COR-L47 (cell line): ENCODE measurements at regions not wholly inside any gene's neighbourhood (a gene's known extent, or its start where the extent isn't known, plus 50 kb on each side); places are given as distances from the start of the nearest gene placed in this dataset.
A peak's percentile ranks its signal among the peaks of the same experiment; 100 is the strongest.
"Not testable (repeated sequence)": the region's sequence is repeated elsewhere in the genome, so short reads cannot be mapped to it uniquely, and the experiment has no call there.

Source experiments
- DNase-seq: peaks from one replicate; lab custom pipeline; 2025; lab: John Stamatoyannopoulos, UW

DNA sequence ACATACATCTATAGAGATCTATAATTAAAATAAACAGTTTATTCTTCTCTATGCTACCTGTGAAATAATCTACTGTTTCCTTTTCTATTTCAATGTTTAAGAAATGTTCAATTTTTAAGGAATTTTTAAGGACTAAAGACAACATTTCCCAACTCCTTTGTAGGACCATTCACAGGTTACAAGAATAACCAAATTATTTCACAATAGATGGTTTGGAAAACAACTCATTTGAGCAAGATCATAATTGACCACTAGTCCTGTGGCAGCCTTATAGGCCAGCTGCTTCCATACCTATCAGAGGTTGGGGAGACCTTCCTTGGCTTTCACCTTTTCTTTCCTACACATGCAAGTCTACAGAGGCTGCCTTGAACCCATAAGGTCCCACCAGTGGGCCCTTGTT is 193.7 kb downstream of the TTC39B start:
- DNase-seq = no peak

- no peak for DNase-seq
Observed at GRCh38 chr9:15111071-15111470, 195.9 kb downstream of the TTC39B start.

DNA sequence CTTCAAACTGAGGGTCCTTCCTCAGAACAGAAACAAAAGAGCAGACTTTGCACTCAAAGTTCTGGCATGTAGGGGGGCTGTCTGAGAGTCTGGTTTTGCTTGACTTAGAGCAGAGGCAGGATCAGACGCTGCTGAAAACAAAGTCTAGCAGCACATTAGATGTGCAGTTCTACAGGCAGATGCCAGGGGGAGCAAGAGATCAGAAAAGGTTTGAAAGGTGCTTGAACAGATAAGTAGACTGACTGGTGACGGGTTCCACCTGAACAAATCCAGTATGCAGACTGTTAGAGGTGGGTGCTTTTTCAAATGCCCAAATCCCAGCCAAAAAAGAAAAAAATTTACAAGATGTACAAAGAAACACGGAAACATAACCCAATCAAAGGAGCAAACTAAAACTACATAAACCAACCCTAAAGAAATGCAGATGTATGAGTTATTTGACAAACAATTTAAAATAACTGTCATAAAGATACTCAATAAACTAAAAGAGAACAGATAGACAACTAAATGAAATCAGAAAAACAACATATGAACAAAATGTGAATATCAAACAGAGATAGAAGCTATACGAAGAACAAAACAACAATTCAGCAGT is 194.7 kb upstream of the FREM1 start:
- peak; percentile 33 for DNase-seq

DNA sequence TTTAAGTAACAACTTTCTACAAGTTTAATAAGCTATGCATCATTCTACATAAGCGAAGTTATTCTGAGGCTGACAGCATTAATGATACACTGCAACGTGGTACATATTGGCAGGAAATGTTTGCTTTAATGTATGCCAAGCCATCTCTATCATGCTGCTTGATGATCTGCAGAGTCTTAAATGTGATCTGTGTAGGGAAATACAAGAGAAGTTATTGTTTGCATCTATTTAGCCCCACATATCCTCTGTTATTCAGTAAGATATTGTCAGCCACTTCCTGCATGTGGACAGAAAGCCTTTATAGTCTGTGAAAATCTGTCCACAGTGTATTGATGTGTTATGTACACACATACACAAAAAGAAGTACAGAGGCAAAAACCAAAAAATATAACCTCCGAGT is 193.1 kb upstream of the FREM1 start:
- no peak for DNase-seq

- DNase-seq = no peak
Observed at GRCh38 chr9:15101095-15101494, 190.9 kb upstream of the FREM1 start.

- DNase-seq = no peak
Observed at GRCh38 chr9:15100571-15100970, 190.3 kb upstream of the FREM1 start.

DNA sequence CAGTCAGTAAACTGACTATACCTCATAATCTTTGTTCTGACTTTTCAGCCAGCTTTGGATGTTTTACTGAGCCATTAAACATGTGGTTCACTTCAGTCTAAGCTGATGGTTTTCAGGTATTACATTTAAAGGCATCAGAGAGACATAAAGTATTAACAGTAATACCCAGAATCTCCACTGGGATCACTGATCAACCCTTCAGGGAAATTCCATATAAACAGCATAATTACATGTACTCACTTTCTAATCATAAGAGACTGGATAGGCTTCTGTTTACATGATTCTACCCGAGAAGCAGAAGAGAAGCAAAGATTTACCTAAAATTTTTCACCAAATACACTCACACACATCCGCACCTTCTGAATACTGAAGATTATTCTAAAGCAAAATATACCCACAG is 186.7 kb upstream of the FREM1 start:
- no peak for DNase-seq

DNA sequence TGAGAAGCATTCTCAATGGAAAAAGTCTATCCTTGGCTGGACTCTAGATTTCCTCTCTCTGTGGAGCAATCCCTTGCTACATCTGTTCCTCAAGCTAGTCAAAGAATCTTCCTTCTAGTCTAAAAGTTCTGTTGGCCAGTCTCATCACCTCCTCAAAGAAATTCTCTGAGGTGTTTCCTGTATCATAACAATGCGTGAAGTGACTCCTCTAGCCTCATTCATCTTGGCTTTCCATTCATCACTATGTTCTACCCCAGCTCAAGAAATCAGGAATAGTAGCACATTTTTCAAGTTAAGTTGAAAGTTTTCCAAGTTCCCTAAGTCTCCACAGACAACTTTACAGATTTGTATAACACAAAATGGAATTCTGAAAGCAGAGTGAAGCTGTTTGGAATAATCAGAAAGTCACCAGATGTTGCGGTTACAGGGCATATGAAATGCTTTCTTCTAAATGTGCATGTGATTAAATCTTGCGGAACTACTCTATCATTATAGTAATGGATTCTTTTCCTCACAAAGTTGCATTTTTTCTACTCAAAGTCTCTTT is 176.6 kb upstream of the FREM1 start:
- no peak for DNase-seq

- no peak for DNase-seq
Observed at GRCh38 chr9:15086156-15086763, 176.0 kb upstream of the FREM1 start.

- no peak for DNase-seq
Observed at GRCh38 chr9:15081021-15081753, 171.0 kb upstream of the FREM1 start.

- DNase-seq = no peak
Observed at GRCh38 chr9:15080401-15080800, 170.2 kb upstream of the FREM1 start.

DNA sequence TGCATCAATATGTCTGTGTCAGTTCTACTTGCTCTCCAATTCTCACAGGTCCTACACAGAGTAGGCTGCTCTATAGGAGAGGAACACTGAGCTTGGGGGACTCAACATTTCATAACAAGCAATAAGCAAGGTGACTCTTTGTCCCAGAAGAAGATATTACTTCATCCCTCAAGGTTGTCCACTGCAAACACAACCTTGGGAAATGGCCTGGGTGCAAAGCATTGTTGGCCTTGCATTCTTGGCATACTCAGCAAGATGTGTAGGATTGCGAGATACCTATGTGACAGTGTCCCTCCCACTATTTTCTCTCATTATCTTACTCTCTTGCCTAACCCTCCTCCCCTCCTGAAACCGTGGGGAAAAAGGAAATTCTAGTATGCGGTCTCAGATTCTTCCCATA is 169.8 kb upstream of the FREM1 start:
- no peak for DNase-seq

- no peak for DNase-seq
Observed at GRCh38 chr9:15077946-15078729, 167.9 kb upstream of the FREM1 start.

- no peak for DNase-seq
Observed at GRCh38 chr9:15073620-15074019, 163.4 kb upstream of the FREM1 start.

- no peak for DNase-seq
Observed at GRCh38 chr9:15070716-15071115, 160.5 kb upstream of the FREM1 start.

- DNase-seq = no peak
Observed at GRCh38 chr9:15069106-15069505, 158.9 kb upstream of the FREM1 start.

- no peak for DNase-seq
Observed at GRCh38 chr9:15068261-15068660, 158.0 kb upstream of the FREM1 start.

GRCh38 chr9:15059003-15059402 is 148.8 kb upstream of the FREM1 start:
- DNase-seq = no peak

DNA sequence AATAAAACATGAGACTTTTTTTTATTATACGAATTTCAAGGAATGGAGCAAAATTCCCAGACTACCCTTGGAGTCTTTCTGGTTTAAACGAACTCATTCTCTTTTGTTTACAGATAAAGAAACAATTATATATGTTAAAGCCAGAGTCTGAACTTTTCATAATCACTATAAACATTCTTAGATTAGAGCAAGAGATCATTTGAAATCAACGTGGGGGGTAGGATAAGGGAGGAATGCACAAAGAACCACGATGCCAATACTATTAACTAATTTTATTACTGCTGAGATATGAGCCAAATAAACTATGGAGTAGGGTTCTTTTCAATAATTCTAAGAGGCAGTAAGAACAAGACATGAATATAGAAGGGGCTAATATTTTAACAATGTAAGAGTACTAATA is 148.0 kb upstream of the FREM1 start:
- DNase-seq = no peak

- DNase-seq = not testable (repeated sequence)
Observed at GRCh38 chr9:15055284-15055683, 145.1 kb upstream of the FREM1 start.

DNA sequence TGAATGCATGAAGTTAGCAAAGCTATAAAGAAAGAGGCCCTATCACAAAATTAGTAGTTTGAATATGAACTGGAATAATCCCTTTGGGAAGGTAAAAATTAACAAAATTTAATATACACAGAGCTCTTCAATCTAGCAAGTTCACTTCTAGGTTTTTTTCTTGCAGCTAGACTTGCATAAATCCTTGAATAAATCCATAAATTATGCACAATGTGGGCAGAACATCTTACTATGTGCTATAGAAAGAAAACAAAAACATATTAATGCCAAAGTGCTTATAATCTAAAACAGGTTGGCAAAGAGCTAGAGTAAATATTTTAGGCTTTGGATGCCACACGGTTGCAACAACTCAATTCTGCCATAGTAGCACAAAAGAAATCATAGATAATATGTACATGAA is 138.5 kb upstream of the FREM1 start:
- no peak for DNase-seq

GRCh38 chr9:15047028-15047551 is 136.9 kb upstream of the FREM1 start:
- DNase-seq = no peak
